K562 (cell line): ENCODE measurements at regions not wholly inside any gene's neighbourhood (a gene's known extent, or its start where the extent isn't known, plus 50 kb on each side); places are given as distances from the start of the nearest gene placed in this dataset.

Experiments
- ATAC-seq: fragments of 200-7000 bp; cut with Tn5 transposase; 3 replicates; pipeline ENCODE4 v1.9.1; 2020; ENCODE audit warnings: moderate library complexity
- BruUV-seq: library from RNA; stranded (reverse); fragments of 400-500 nt; replicated peaks from 2 replicates; lab custom pipeline; 2021; lab: Mats Ljungman, UMichigan
- CTCF ChIA-PET: fragments of 300-600 bp; formaldehyde crosslinking; extraction: SDS; loops from one replicate; lab custom pipeline; 2021; ENCODE audit warnings: low intra/inter-chr PET ratio; lab: Yijun Ruan, JAX
- POLR2A ChIA-PET: fragments of 300-600, 350-650 bp; sonication (Branson Sonifier 250); formaldehyde crosslinking; extraction: SDS; loops from one replicate; lab custom pipeline; 2021; ENCODE audit warnings: antibody characterized with exemption, inconsistent platforms; lab: Yijun Ruan, JAX
- DNase-seq, 4 experiments: peaks; one replicate each; pipeline versions ENCODE4 v3.0.0 to v3.0.0-alpha.2; 2011 to 2018; ENCODE audit warnings: low spot score in 3 of 4, mixed read lengths in 3 of 4; ENCODE audit errors: extremely low read depth in 1 of 4
- FAIRE-seq: peaks from 2 replicates; lab custom pipeline; 2011; peaks lifted over from hg19 to GRCh38; lab: Jason Lieb, UNC
- H2AFZ ChIP-seq: 2 replicates; pipeline ENCODE4 v1.6.0; 2011; ENCODE audit warnings: low read depth, low read length, control low read depth, inconsistent platforms
- H3K27ac ChIP-seq: fragments of 200-600 bp; 3 replicates; pipeline ENCODE4 v1.8.0; 2011; ENCODE audit warnings: low read depth, mild to moderate bottlenecking, control low read depth, inconsistent platforms, low read length, moderate library complexity, mixed read lengths; ENCODE audit errors: extremely low read depth
- H3K27me3 ChIP-seq, 2 experiments: fragments of 300-600 bp in 1 of 2; 2 replicates in 1 of 2; 3 replicates in 1 of 2; pipeline versions ENCODE4 v1.6.0 to v1.8.0; 2011; ENCODE audit warnings: inconsistent platforms in 2 of 2, low read length in 2 of 2, mild to moderate bottlenecking in 1 of 2, mixed read lengths in 1 of 2, moderate library complexity in 1 of 2; ENCODE audit not compliant: control insufficient read depth in 2 of 2, insufficient read depth in 2 of 2
- H3K36me3 ChIP-seq: fragments of 300-600 bp; 3 replicates; pipeline ENCODE4 v1.8.0; 2011; ENCODE audit warnings: mild to moderate bottlenecking, low read length, inconsistent platforms; ENCODE audit not compliant: control insufficient read depth, insufficient read depth
- H3K4me1 ChIP-seq, 2 experiments: fragments of 200-600 bp in 1 of 2; replicated peaks in 1 of 2; 2 replicates in 1 of 2; 3 replicates in 1 of 2; pipeline versions ENCODE4 v1.5.1 to v1.8.0; 2011; ENCODE audit warnings: inconsistent platforms in 2 of 2, low read length in 2 of 2, mild to moderate bottlenecking in 1 of 2, mixed read lengths in 1 of 2, moderate library complexity in 1 of 2; ENCODE audit not compliant: control insufficient read depth in 2 of 2, insufficient read depth in 2 of 2
- H3K4me2 ChIP-seq: 2 replicates; pipeline ENCODE4 v1.6.1; 2011; ENCODE audit warnings: low read length, control low read depth, inconsistent platforms, mixed read lengths; ENCODE audit not compliant: insufficient read depth
- H3K4me3 ChIP-seq: fragments of 200-600 bp; sonication (generic), shearing (Covaris generic); 2 replicates; pipeline ENCODE4 v1.5.1; 2016; ENCODE audit warnings: control low read depth, inconsistent platforms
- H3K79me2 ChIP-seq: fragments of 200-600 bp; 3 replicates; pipeline ENCODE4 v1.8.0; 2011; ENCODE audit warnings: low read length, inconsistent platforms; ENCODE audit not compliant: control insufficient read depth, insufficient read depth
- H3K9ac ChIP-seq, 2 experiments: 2 replicates each; pipeline versions ENCODE4 v1.6.0 to v1.6.1; 2011; ENCODE audit warnings: low read depth in 2 of 2, low read length in 2 of 2, control low read depth in 1 of 2, inconsistent platforms in 1 of 2, mild to moderate bottlenecking in 1 of 2, mixed read lengths in 1 of 2; ENCODE audit not compliant: insufficient read depth in 1 of 2
- H3K9me1 ChIP-seq: one replicate; pipeline ENCODE4 v1.6.0; 2011; ENCODE audit warnings: inconsistent platforms, mild to moderate bottlenecking, low read length, moderate library complexity; ENCODE audit not compliant: control insufficient read depth, insufficient read depth
- H3K9me3 ChIP-seq: replicated peaks from 2 replicates; pipeline ENCODE4 v1.5.1; 2011; ENCODE audit warnings: low read depth, low read length, inconsistent platforms; ENCODE audit not compliant: control insufficient read depth, insufficient read depth
- H4K20me1 ChIP-seq: replicated peaks from 2 replicates; pipeline ENCODE4 v1.6.1; 2011; ENCODE audit warnings: low read length, inconsistent platforms, mixed read lengths; ENCODE audit not compliant: control insufficient read depth, insufficient read depth
- CBX2 ChIP-seq: fragments of 200-600 bp; sonication (generic); IDR thresholded peaks from one replicate; pipeline ENCODE4 v1.6.1; 2012; ENCODE audit warnings: mild to moderate bottlenecking, low read length, inconsistent platforms; ENCODE audit not compliant: insufficient read depth, poor library complexity, severe bottlenecking
- ELF1 ChIP-seq: fragments of 200-800 bp; sonication (Bioruptor generic); IDR thresholded peaks from 2 replicates; pipeline ENCODE4 v1.6.1; 2016; ENCODE audit warnings: missing genetic modification characterization, missing compliant biosample characterization
- EP400 ChIP-seq: fragments of 450-650 bp; IDR thresholded peaks from 2 replicates; pipeline ENCODE4 v1.6.1; 2017; ENCODE audit warnings: antibody characterized with exemption, mild to moderate bottlenecking, moderate library complexity
- GMEB1 ChIP-seq: fragments of 250-450 bp; sonication (Bioruptor Pico); IDR thresholded peaks from 2 replicates; pipeline ENCODE4 v1.4.0; 2020; ENCODE audit warnings: mild to moderate bottlenecking
- KLF10 ChIP-seq: fragments of 250-450 bp; sonication (Bioruptor Pico); IDR thresholded peaks from 2 replicates; pipeline ENCODE4 v1.6.1; 2021; ENCODE audit warnings: matching md5 sums
- MBD1 ChIP-seq: fragments of 250-450 bp; sonication (Bioruptor Pico); IDR thresholded peaks from 2 replicates; pipeline ENCODE4 v1.8.0; 2022; ENCODE audit warnings: inconsistent platforms
- MYNN ChIP-seq, 2 experiments: sonication (generic); formaldehyde crosslinking in 1 of 2; IDR thresholded peaks; 2 replicates each; pipeline versions ENCODE4 v1.5.0 to v1.6.1; 2016 to 2020; ENCODE audit warnings: antibody characterized with exemption in 1 of 2, missing genetic modification reagents in 1 of 2
- POU5F1 ChIP-seq: fragments of 150-350 bp; IDR thresholded peaks from 2 replicates; pipeline ENCODE4 v1.6.1; 2014; ENCODE audit warnings: borderline replicate concordance, low read length, low read depth, mild to moderate bottlenecking; ENCODE audit not compliant: partially characterized antibody
- RERE ChIP-seq: sonication (generic); formaldehyde crosslinking; IDR thresholded peaks from 2 replicates; pipeline ENCODE4 v1.8.0; 2023; ENCODE audit warnings: missing genetic modification reagents, mild to moderate bottlenecking, borderline replicate concordance
- SMAD4 ChIP-seq: fragments of 250-450 bp; sonication (Bioruptor Pico); conservative IDR thresholded peaks from 2 replicates; pipeline ENCODE4 v1.8.0; 2021; ENCODE audit warnings: inconsistent platforms, mild to moderate bottlenecking, moderate library complexity
- SNAPC5 ChIP-seq: fragments of 250-450 bp; sonication (Bioruptor Pico); IDR thresholded peaks from 2 replicates; pipeline ENCODE4 v1.8.0; 2021; ENCODE audit warnings: moderate library complexity, mild to moderate bottlenecking, inconsistent platforms
- ZBTB1 ChIP-seq: sonication (generic); formaldehyde crosslinking; IDR thresholded peaks from 2 replicates; pipeline ENCODE4 v1.8.1; 2023; ENCODE audit warnings: missing genetic modification reagents, low read depth, mild to moderate bottlenecking, borderline replicate concordance
- ZNF3 ChIP-seq: fragments of 250-450 bp; sonication (Bioruptor Pico); IDR thresholded peaks from 2 replicates; pipeline ENCODE4 v1.5.0; 2021; ENCODE audit warnings: mild to moderate bottlenecking, moderate library complexity
- WGBS: fragments of 100-300 bp; shearing (Covaris generic); methylation state at CpG from one replicate; pipeline ENCODE4 v1.1.6; 2016; ENCODE audit warnings: low coverage, mixed read lengths; ENCODE audit not compliant: insufficient coverage; ENCODE audit errors: missing lambda C conversion rate; 5-methylcytosine and 5-hydroxymethylcytosine counted together
- in situ Hi-C: fragments of 300-500 bp; cut with MboI; formaldehyde crosslinking; loops from 4 replicates; pipeline ENCODE4 v1.15.0; 2018; ENCODE audit warnings: inconsistent platforms, mixed read lengths
- intact Hi-C: fragments of 100-400 bp; cut with micrococcal nuclease; formaldehyde crosslinking; loops from 2 replicates; pipeline ENCODE4 v1.14.2; 2022

GRCh38 chrX:21266949-21267348, 107.3 kb upstream of the CNKSR2 start:
- no peaks in the 10 kb centered on the region for H3K79me2 ChIP-seq
- no peaks in the 10 kb centered on the region for H3K9me3 ChIP-seq
- H3K4me1 ChIP-seq: no peaks in the 10 kb centered on the region
- no peak overlapping the region for H3K9ac ChIP-seq
- in situ Hi-C loops: no loop called here
- ATAC-seq (no peak), FAIRE-seq (no peak), DNase-seq (no peak)
- no peaks in the 10 kb centered on the region for H4K20me1 ChIP-seq
- no peak overlapping the region for H3K4me2 ChIP-seq
- intact Hi-C loops: no loop called here
- BruUV-seq: no TSS peak
- WGBS: 0% methylated on average over 1 of the region's 1 CpG
- no peaks in the 10 kb centered on the region for H3K27me3 ChIP-seq
- CTCF ChIA-PET: no interaction called here
- H3K9me1 ChIP-seq: no peaks in the 10 kb centered on the region
- no peak overlapping the region for H2AFZ ChIP-seq
- POLR2A ChIA-PET: no interaction called here
- H3K27ac ChIP-seq: no peak overlapping the region
- H3K36me3 ChIP-seq: no peaks in the 10 kb centered on the region
- no peak overlapping the region for H3K4me3 ChIP-seq
- TF ChIP-seq SNAPC5 (no peak), CBX2 (no peak), EP400 (no peak), ZNF3 (no peak), SMAD4 (CRISPR knock-in tag) (no peak), MYNN (IDR thresholded peaks at IDR 0.05) (no peak), MYNN (CRISPR knock-in tag; IDR thresholded peaks at IDR 0.05) (no peak), ZBTB1 (CRISPR knock-in tag) (no peak), KLF10 (CRISPR knock-in tag) (no peak), RERE (CRISPR knock-in tag) (no peak), GMEB1 (no peak), POU5F1 (no peak), ELF1 (no peak), MBD1 (no peak)
